ENCODE measurements at regions not wholly inside any gene's neighbourhood (a gene's known extent, or its start where the extent isn't known, plus 50 kb on each side); places are given as distances from the start of the nearest gene placed in this dataset.
A peak's percentile ranks its signal among the peaks of the same experiment; 100 is the strongest.

DNA sequence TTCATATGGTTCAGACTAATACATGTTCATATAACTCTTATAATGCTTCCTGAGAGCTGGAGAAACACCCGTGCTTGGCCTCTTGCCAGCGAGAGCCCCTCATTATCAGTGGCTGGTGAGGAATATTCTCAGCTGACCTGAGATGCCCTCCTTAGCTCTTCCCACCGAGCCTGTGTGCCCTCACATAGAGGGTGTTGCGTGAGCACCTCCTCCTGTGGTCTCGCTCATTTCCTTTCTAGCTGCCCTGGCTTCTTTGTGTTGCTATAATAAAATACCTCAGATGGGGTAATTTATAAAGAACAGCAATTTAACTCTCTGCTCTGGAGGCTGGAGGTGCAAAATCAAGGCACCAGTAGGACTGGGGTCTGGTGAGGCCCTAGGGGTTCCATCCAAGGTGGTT lies 80.5 kb upstream of the ALKAL2 start:
- intact Hi-C loops (cut with DNase I): no loop called here
- whole genome bisulfite sequencing, 2 donors: 56 to 58% methylated on average over 5 of the region's 5 CpGs

GRCh38 chr2:367246-367645 lies 79.4 kb upstream of the ALKAL2 start:
- intact Hi-C loops (cut with DNase I): no loop called here

More for the DNA sequence above, 80.5 kb upstream of the ALKAL2 start:
- Histone ChIP-seq H3K4me3 (ENCODE audit: low read length in 2 of 2) (no peak overlapping the region), H3K27ac (ENCODE audit: low read depth in 1 of 2, low read length in 2 of 2) (no peak overlapping the region), H3K9me3 (ENCODE audit: control insufficient read depth, low read length) (no peaks in the 10 kb centered on the region), H3K36me3 (ENCODE audit: control insufficient read depth in 1 of 2, insufficient read depth in 2 of 2, low read length in 1 of 2) (no peaks in the 10 kb centered on the region), H3K4me1 (ENCODE audit: control insufficient read depth in 1 of 2, insufficient read depth in 2 of 2, low read length in 2 of 2) (peaks cover 0 to 2% of the 10 kb centered on the region in 2 donors), H3K27me3 (ENCODE audit: control insufficient read depth in 1 of 2, insufficient read depth in 2 of 2, low read length in 1 of 2) (no peaks in the 10 kb centered on the region)
- ATAC-seq (ENCODE audit: low FRiP score) (no peak), DNase-seq (no peak)

GRCh38 chr2:366706-367105 lies 78.8 kb upstream of the ALKAL2 start:
- intact Hi-C loops (cut with DNase I): no loop called here
- no peak for DNase-seq
- Histone ChIP-seq H3K27me3 (ENCODE audit: control insufficient read depth in 1 of 2, insufficient read depth in 2 of 2, low read length in 1 of 2) (no peaks in the 10 kb centered on the region), H3K27ac (ENCODE audit: low read depth in 1 of 2, low read length in 2 of 2) (peak overlapping the region in 1 of 2 donors; percentile 11), H3K4me3 (ENCODE audit: low read length in 2 of 2) (no peak overlapping the region), H3K4me1 (ENCODE audit: control insufficient read depth in 1 of 2, insufficient read depth in 2 of 2, low read length in 2 of 2) (peaks cover 0 to 2% of the 10 kb centered on the region in 2 donors), H3K9me3 (ENCODE audit: control insufficient read depth, low read length) (no peaks in the 10 kb centered on the region), H3K36me3 (ENCODE audit: control insufficient read depth in 1 of 2, insufficient read depth in 2 of 2, low read length in 1 of 2) (no peaks in the 10 kb centered on the region)
- ATAC-seq (ENCODE audit: low FRiP score): no peak
- 13 to 15% methylated on average over 11 of the region's 11 CpGs for WGBS, 2 donors

More at GRCh38 chr2:367246-367645, 79.4 kb upstream of the ALKAL2 start:
- peaks cover 0 to 2% of the 10 kb centered on the region in 2 donors for H3K4me1 ChIP-seq (ENCODE audit: control insufficient read depth in 1 of 2, insufficient read depth in 2 of 2, low read length in 2 of 2)
- WGBS, 2 donors: 28 to 33% methylated on average over 6 of the region's 6 CpGs
- no peaks in the 10 kb centered on the region for H3K9me3 ChIP-seq (ENCODE audit: control insufficient read depth, low read length)
- peak overlapping the region in 1 of 2 donors; percentile 11 for H3K27ac ChIP-seq (ENCODE audit: low read depth in 1 of 2, low read length in 2 of 2)
- no peak overlapping the region for H3K4me3 ChIP-seq (ENCODE audit: low read length in 2 of 2)
- DNase-seq (no peak), ATAC-seq (ENCODE audit: low FRiP score) (no peak)
- H3K36me3 ChIP-seq (ENCODE audit: control insufficient read depth in 1 of 2, insufficient read depth in 2 of 2, low read length in 1 of 2): no peaks in the 10 kb centered on the region
- no peaks in the 10 kb centered on the region for H3K27me3 ChIP-seq (ENCODE audit: control insufficient read depth in 1 of 2, insufficient read depth in 2 of 2, low read length in 1 of 2)

DNA sequence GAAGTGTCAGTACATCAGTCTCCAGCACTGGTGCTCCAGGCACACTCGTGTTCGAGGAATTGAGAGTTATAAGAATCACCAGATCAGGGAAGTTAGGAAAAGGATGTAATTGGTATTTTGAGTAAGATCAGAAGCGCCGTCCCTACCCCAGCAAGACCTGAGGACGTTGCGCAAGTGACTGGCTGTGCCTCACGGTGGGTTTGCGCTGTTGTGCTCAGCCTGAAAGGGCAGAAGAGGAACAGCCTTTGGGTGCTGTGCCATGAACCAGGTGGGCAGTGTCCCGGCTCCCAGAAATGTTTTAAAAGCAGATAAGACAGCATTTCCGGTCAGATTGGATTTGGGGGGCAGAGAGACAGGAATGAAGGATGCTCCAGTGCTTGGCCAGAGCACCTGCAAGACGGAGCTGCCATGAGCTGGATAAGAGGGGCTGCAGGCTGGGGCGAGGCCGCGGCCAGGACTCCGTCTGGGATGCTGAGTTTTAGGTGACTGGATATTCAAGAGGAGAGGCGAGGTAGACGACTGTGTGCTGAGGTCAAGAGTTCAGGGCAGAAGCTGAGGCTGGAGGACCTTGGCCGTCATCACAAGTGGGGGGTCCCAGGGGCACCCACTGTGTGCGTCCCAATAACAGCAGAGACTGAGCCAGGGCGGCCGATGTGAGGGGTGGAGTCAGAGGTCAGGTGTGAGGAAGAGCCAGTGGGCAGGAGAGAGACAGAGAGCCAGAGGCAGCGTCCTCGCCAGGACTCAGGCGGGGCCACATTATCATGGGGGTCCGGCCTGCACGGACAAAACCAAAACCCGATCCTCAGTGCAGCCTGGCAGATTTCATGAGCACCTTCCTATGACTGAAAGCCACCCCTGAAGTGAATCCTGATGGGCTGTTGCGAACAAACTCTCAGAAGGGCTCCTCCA lies 77.7 kb upstream of the ALKAL2 start:
- Histone ChIP-seq H3K9me3 (ENCODE audit: control insufficient read depth, low read length) (no peaks in the 10 kb centered on the region), H3K36me3 (ENCODE audit: control insufficient read depth in 1 of 2, insufficient read depth in 2 of 2, low read length in 1 of 2) (no peaks in the 10 kb centered on the region), H3K27ac (ENCODE audit: low read depth in 1 of 2, low read length in 2 of 2) (no peak overlapping the region), H3K4me1 (ENCODE audit: control insufficient read depth in 1 of 2, insufficient read depth in 2 of 2, low read length in 2 of 2) (peaks cover 0 to 2% of the 10 kb centered on the region in 2 donors), H3K27me3 (ENCODE audit: control insufficient read depth in 1 of 2, insufficient read depth in 2 of 2, low read length in 1 of 2) (no peaks in the 10 kb centered on the region), H3K4me3 (ENCODE audit: low read length in 2 of 2) (no peak overlapping the region)
- no peak for ATAC-seq (ENCODE audit: low FRiP score)
- intact Hi-C loops (cut with DNase I): no loop called here
- 95 to 96% methylated on average over 28 of the region's 28 CpGs for WGBS, 2 donors
- no peak for DNase-seq

DNA sequence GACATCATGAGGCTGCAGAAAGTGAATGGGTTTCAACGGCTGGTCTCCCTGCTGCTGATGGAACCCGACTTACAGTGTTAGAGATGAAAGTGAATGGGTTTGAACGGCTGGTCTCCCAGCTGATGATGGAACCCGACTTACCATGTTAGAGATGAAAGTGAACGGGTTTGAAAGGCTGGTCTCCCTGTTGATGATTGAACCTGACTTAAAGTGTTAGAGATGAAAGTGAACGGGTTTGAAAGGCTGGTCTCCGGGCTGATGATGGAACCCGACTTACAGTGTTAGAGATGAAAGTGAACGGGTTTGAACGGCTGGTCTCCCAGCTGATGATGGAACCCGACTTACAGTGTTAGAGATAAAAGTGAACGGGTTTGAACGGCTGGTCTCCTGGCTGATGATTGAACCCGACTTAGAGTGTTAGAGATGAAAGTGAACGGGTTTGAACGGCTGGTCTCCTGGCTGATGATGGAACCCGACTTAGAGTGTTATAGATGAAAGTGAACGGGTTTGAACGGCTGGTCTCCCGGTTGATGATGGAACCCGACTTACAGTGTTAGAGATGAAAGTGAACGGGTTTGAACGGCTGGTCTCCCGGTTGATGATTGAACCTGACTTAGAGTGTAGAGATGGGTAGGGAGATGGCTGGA lies 76.1 kb upstream of the ALKAL2 start:
- peaks cover 0 to 2% of the 10 kb centered on the region in 2 donors for H3K4me1 ChIP-seq (ENCODE audit: control insufficient read depth in 1 of 2, insufficient read depth in 2 of 2, low read length in 2 of 2)
- H3K9me3 ChIP-seq (ENCODE audit: control insufficient read depth, low read length): no peaks in the 10 kb centered on the region
- no peak overlapping the region for H3K4me3 ChIP-seq (ENCODE audit: low read length in 2 of 2)
- DNase-seq (no peak), ATAC-seq (ENCODE audit: low FRiP score) (no peak)
- H3K36me3 ChIP-seq (ENCODE audit: control insufficient read depth in 1 of 2, insufficient read depth in 2 of 2, low read length in 1 of 2): no peaks in the 10 kb centered on the region
- no peak overlapping the region for H3K27ac ChIP-seq (ENCODE audit: low read depth in 1 of 2, low read length in 2 of 2)
- H3K27me3 ChIP-seq (ENCODE audit: control insufficient read depth in 1 of 2, insufficient read depth in 2 of 2, low read length in 1 of 2): no peaks in the 10 kb centered on the region
- intact Hi-C loops (cut with DNase I): no loop called here
- WGBS, 2 donors: 95 to 97% methylated on average over 24 of the region's 24 CpGs

DNA sequence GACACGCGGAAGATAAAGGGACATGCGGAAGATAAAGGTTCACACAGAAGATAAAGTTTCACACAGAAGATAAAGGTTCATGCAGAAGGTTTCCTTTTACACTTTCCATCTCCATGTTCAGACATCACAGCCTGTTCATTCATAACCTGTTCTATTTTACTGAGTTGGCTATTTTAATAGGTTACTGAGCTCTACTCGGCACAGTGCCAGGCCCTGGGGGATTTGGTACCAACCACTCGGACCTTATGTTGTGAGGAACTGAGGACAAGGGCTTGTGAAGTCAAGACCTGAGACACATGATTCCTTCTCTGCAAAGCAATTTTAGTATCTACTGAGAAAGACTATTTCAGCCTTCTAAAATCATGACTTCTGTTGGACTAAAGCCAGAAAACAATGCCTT lies 75.0 kb upstream of the ALKAL2 start:
- ATAC-seq (ENCODE audit: low FRiP score): no peak
- intact Hi-C loops (cut with DNase I): no loop called here
- peaks cover 0 to 2% of the 10 kb centered on the region in 2 donors for H3K4me1 ChIP-seq (ENCODE audit: control insufficient read depth in 1 of 2, insufficient read depth in 2 of 2, low read length in 2 of 2)
- no peaks in the 10 kb centered on the region for H3K36me3 ChIP-seq (ENCODE audit: control insufficient read depth in 1 of 2, insufficient read depth in 2 of 2, low read length in 1 of 2)
- no peaks in the 10 kb centered on the region for H3K27me3 ChIP-seq (ENCODE audit: control insufficient read depth in 1 of 2, insufficient read depth in 2 of 2, low read length in 1 of 2)
- no peaks in the 10 kb centered on the region for H3K9me3 ChIP-seq (ENCODE audit: control insufficient read depth, low read length)
- 51 to 55% methylated on average over 5 of the region's 5 CpGs for WGBS, 2 donors
- H3K27ac ChIP-seq (ENCODE audit: low read depth in 1 of 2, low read length in 2 of 2): no peak overlapping the region
- no peak overlapping the region for H3K4me3 ChIP-seq (ENCODE audit: low read length in 2 of 2)
- no peak for DNase-seq

DNA sequence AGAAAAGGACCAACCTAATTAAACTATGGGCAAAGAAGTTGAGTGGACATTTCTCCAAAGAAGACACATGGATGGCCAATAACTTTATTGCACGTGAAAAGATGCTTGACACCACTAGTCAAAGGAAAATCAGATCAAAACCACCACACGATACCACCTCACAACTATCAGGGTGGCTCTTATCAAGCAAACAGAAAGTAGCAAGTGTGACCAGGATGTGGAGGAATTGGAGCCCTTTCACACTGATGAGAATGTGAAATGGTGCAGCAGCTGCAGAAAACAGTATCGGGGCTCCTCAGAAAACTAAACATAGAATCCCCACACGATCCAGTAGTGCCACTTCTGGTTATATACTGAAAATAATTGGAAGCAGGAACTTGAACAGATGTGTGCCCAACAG lies 72.2 kb upstream of the ALKAL2 start:
- no peak overlapping the region for H3K27ac ChIP-seq (ENCODE audit: low read depth in 1 of 2, low read length in 2 of 2)
- intact Hi-C loops (cut with DNase I): no loop called here
- no peak for ATAC-seq (ENCODE audit: low FRiP score)
- H3K27me3 ChIP-seq (ENCODE audit: control insufficient read depth in 1 of 2, insufficient read depth in 2 of 2, low read length in 1 of 2): no peaks in the 10 kb centered on the region
- H3K4me1 ChIP-seq (ENCODE audit: control insufficient read depth in 1 of 2, insufficient read depth in 2 of 2, low read length in 2 of 2): no peaks in the 10 kb centered on the region
- H3K9me3 ChIP-seq (ENCODE audit: control insufficient read depth, low read length): no peaks in the 10 kb centered on the region
- no peak overlapping the region for H3K4me3 ChIP-seq (ENCODE audit: low read length in 2 of 2)
- 83 to 84% methylated on average over 4 of the region's 4 CpGs for whole genome bisulfite sequencing, 2 donors
- no peaks in the 10 kb centered on the region for H3K36me3 ChIP-seq (ENCODE audit: control insufficient read depth in 1 of 2, insufficient read depth in 2 of 2, low read length in 1 of 2)
- DNase-seq: no peak

DNA sequence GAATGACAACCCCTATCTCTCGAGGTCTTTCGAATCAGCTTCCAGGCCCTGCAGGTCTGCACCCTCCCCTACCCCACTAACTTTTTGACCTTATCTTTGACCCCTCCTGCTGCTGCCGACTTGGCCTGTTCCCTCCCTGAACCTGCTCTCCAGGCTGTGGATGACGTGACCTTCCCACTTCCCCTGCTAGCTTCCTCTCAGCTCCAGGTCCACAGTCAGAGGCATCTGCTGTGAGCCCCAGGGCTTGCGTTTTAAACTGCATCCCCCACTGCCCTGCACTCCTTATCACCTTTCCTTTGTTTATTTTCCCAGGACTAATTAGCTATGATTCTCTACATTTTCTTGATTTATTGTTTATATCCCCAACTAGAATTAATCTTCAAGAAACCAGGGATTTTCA lies 71.2 kb upstream of the ALKAL2 start:
- intact Hi-C loops (cut with DNase I): no loop called here
- DNase-seq: no peak
- Histone ChIP-seq H3K4me3 (ENCODE audit: low read length in 2 of 2) (no peak overlapping the region), H3K27me3 (ENCODE audit: control insufficient read depth in 1 of 2, insufficient read depth in 2 of 2, low read length in 1 of 2) (no peaks in the 10 kb centered on the region), H3K4me1 (ENCODE audit: control insufficient read depth in 1 of 2, insufficient read depth in 2 of 2, low read length in 2 of 2) (no peaks in the 10 kb centered on the region), H3K9me3 (ENCODE audit: control insufficient read depth, low read length) (no peaks in the 10 kb centered on the region), H3K27ac (ENCODE audit: low read depth in 1 of 2, low read length in 2 of 2) (no peak overlapping the region), H3K36me3 (ENCODE audit: control insufficient read depth in 1 of 2, insufficient read depth in 2 of 2, low read length in 1 of 2) (no peaks in the 10 kb centered on the region)
- 80% methylated on average over 5 of the region's 5 CpGs for WGBS, 2 donors
- no peak for ATAC-seq (ENCODE audit: low FRiP score)

DNA sequence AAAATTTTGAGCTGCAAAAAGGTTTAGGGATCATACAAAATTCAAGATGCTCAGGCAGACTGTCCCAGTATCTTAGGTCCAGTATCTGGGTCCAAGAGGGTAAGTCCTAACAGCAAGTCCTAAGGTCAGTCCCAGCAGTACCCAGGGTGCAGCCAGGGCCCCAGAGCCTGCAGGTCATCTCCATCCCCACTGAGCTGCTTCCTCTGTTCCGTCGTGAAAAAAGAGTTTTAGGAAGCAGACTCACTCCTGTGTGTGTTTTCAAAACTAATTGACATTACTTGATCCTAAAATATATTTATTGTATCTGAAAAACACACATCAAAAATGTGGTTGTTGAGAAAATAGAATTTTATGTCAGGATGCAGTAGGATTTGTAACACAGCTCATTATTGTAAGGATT lies 69.9 kb upstream of the ALKAL2 start:
- ATAC-seq (ENCODE audit: low FRiP score) (no peak), DNase-seq (no peak)
- Histone ChIP-seq H3K4me3 (ENCODE audit: low read length in 2 of 2) (no peak overlapping the region), H3K27me3 (ENCODE audit: control insufficient read depth in 1 of 2, insufficient read depth in 2 of 2, low read length in 1 of 2) (no peaks in the 10 kb centered on the region), H3K4me1 (ENCODE audit: control insufficient read depth in 1 of 2, insufficient read depth in 2 of 2, low read length in 2 of 2) (no peaks in the 10 kb centered on the region), H3K36me3 (ENCODE audit: control insufficient read depth in 1 of 2, insufficient read depth in 2 of 2, low read length in 1 of 2) (no peaks in the 10 kb centered on the region), H3K9me3 (ENCODE audit: control insufficient read depth, low read length) (no peaks in the 10 kb centered on the region), H3K27ac (ENCODE audit: low read depth in 1 of 2, low read length in 2 of 2) (no peak overlapping the region)
- WGBS, 2 donors: 85 to 89% methylated on average over 2 of the region's 2 CpGs
- intact Hi-C loops (cut with DNase I): no loop called here
